Neural cell (in vitro differentiated cells): ENCODE measurements at regions not wholly inside any gene's neighbourhood (a gene's known extent, or its start where the extent isn't known, plus 50 kb on each side); places are given as distances from the start of the nearest gene placed in this dataset.

Experiments used
- EP300 ChIP-seq: fragments of 450-650 bp; conservative IDR thresholded peaks from 2 replicates; pipeline ENCODE4 v1.6.1; 2014; ENCODE audit warnings: antibody characterized with exemption, mild to moderate bottlenecking, moderate library complexity; ENCODE audit not compliant: poor library complexity, severe bottlenecking
- EZH2 ChIP-seq: fragments of 200-600, 300-800 bp; shearing (Covaris generic), sonication (generic); IDR thresholded peaks from 2 replicates; pipeline ENCODE4 v1.6.1; 2014; ENCODE audit warnings: antibody characterized with exemption, low read length, borderline replicate concordance, mild to moderate bottlenecking; ENCODE audit not compliant: insufficient read depth, poor library complexity, severe bottlenecking
- POLR2AphosphoS5 ChIP-seq: IDR thresholded peaks from 2 replicates; pipeline ENCODE4 v1.6.1; 2012
- TAF1 ChIP-seq: IDR thresholded peaks from 2 replicates; pipeline ENCODE4 v1.6.1; 2012; ENCODE audit warnings: low read depth
- TF ChIP-seq, protein P1 (sequence below): fragments of 450-650 bp; IDR thresholded peaks from 2 replicates; pipeline ENCODE4 v1.5.1; 2014; ENCODE audit warnings: antibody characterized with exemption, mild to moderate bottlenecking, moderate library complexity; ENCODE audit not compliant: poor library complexity, severe bottlenecking

- TF ChIP-seq EP300 (no peak), TAF1 (no peak), EZH2 (no peak), POLR2AphosphoS5 (no peak)
- TF ChIP-seq, protein P1, sequence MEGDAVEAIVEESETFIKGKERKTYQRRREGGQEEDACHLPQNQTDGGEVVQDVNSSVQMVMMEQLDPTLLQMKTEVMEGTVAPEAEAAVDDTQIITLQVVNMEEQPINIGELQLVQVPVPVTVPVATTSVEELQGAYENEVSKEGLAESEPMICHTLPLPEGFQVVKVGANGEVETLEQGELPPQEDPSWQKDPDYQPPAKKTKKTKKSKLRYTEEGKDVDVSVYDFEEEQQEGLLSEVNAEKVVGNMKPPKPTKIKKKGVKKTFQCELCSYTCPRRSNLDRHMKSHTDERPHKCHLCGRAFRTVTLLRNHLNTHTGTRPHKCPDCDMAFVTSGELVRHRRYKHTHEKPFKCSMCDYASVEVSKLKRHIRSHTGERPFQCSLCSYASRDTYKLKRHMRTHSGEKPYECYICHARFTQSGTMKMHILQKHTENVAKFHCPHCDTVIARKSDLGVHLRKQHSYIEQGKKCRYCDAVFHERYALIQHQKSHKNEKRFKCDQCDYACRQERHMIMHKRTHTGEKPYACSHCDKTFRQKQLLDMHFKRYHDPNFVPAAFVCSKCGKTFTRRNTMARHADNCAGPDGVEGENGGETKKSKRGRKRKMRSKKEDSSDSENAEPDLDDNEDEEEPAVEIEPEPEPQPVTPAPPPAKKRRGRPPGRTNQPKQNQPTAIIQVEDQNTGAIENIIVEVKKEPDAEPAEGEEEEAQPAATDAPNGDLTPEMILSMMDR = no peak
Observed at GRCh38 chr7:108985037-108985436, 415.4 kb downstream of the DNAJB9 start.
